GM19395 (cell line): ENCODE measurements at regions not wholly inside any gene's neighbourhood (a gene's known extent, or its start where the extent isn't known, plus 50 kb on each side); places are given as distances from the start of the nearest gene placed in this dataset.
"Not testable (repeated sequence)": the region's sequence is repeated elsewhere in the genome, so short reads cannot be mapped to it uniquely, and the experiment has no call there.

Experiments used
- ATAC-seq: cut with Tn5 transposase; IDR thresholded peaks from one replicate; pipeline ENCODE4 v1.9.1; 2021; ENCODE audit warnings: mild to moderate bottlenecking, moderate library complexity; ENCODE audit not compliant: unreplicated experiment

GRCh38 chr6:14765106-14765505 lies 480.8 kb upstream of the JARID2 start:
- no peak for ATAC-seq

- ATAC-seq = no peak
These were observed 480.0 kb upstream of the JARID2 start for GRCh38 chr6:14765721-14766390.

- no peak for ATAC-seq
These were observed 479.4 kb upstream of the JARID2 start for GRCh38 chr6:14766391-14766994.

- no peak for ATAC-seq
These were observed 478.6 kb upstream of the JARID2 start for GRCh38 chr6:14767226-14767625.

GRCh38 chr6:14770040-14770439 lies 475.8 kb upstream of the JARID2 start:
- no peak for ATAC-seq

- no peak for ATAC-seq
These were observed 475.3 kb upstream of the JARID2 start for GRCh38 chr6:14770572-14770971.

- no peak for ATAC-seq
These were observed 474.9 kb upstream of the JARID2 start for GRCh38 chr6:14771016-14771415.

- no peak for ATAC-seq
These were observed 473.7 kb upstream of the JARID2 start for GRCh38 chr6:14772188-14772587.

GRCh38 chr6:14775528-14775927 lies 470.3 kb upstream of the JARID2 start:
- no peak for ATAC-seq

GRCh38 chr6:14776307-14776706 lies 469.6 kb upstream of the JARID2 start:
- ATAC-seq = no peak

GRCh38 chr6:14781772-14782525 lies 463.9 kb upstream of the JARID2 start:
- ATAC-seq = no peak

GRCh38 chr6:14782921-14783464 lies 462.9 kb upstream of the JARID2 start:
- not testable (repeated sequence) for ATAC-seq

- no peak for ATAC-seq
These were observed 462.3 kb upstream of the JARID2 start for GRCh38 chr6:14783594-14783993.

GRCh38 chr6:14784596-14785492 lies 461.0 kb upstream of the JARID2 start:
- ATAC-seq = no peak

- no peak for ATAC-seq
These were observed 460.4 kb upstream of the JARID2 start for GRCh38 chr6:14785493-14785790.

GRCh38 chr6:14786008-14786407 lies 459.9 kb upstream of the JARID2 start:
- ATAC-seq = no peak

GRCh38 chr6:14786455-14786854 lies 459.4 kb upstream of the JARID2 start:
- no peak for ATAC-seq

- no peak for ATAC-seq
These were observed 458.6 kb upstream of the JARID2 start for GRCh38 chr6:14787250-14787649.

GRCh38 chr6:14787677-14788076 lies 458.2 kb upstream of the JARID2 start:
- ATAC-seq = no peak

- no peak for ATAC-seq
These were observed 455.9 kb upstream of the JARID2 start for GRCh38 chr6:14789996-14790395.

GRCh38 chr6:14790976-14791375 lies 454.9 kb upstream of the JARID2 start:
- ATAC-seq = no peak
